Endodermal cell (in vitro differentiated cells): ENCODE measurements at regions not wholly inside any gene's neighbourhood (a gene's known extent, or its start where the extent isn't known, plus 50 kb on each side); places are given as distances from the start of the nearest gene placed in this dataset.

Source experiments
- DNase-seq: peaks from one replicate; pipeline ENCODE4 v3.0.0-alpha.2; 2017
- H3K27ac ChIP-seq: 2 replicates; pipeline ENCODE4 v1.5.1; 2013; ENCODE audit warnings: mild to moderate bottlenecking, low read depth, low read length, moderate library complexity
- H3K27me3 ChIP-seq: 2 replicates; pipeline ENCODE4 v1.6.1; 2013; ENCODE audit warnings: mild to moderate bottlenecking, low read length, moderate library complexity; ENCODE audit not compliant: insufficient read depth, control insufficient read depth, poor library complexity, severe bottlenecking
- H3K36me3 ChIP-seq: 2 replicates; pipeline ENCODE4 v1.7.0; 2013; ENCODE audit warnings: mild to moderate bottlenecking, low read length, moderate library complexity; ENCODE audit not compliant: control insufficient read depth, insufficient read depth
- H3K4me1 ChIP-seq: one replicate; pipeline ENCODE4 v1.7.0; 2013; ENCODE audit warnings: low read length; ENCODE audit not compliant: control insufficient read depth, insufficient read depth
- H3K4me3 ChIP-seq: 2 replicates; pipeline ENCODE4 v1.5.1; 2013; ENCODE audit warnings: mild to moderate bottlenecking, low read length, moderate library complexity
- H3K9ac ChIP-seq: 2 replicates; pipeline ENCODE4 v1.6.1; 2013; ENCODE audit warnings: mild to moderate bottlenecking, low read length, moderate library complexity; ENCODE audit not compliant: poor library complexity, severe bottlenecking; ENCODE audit errors: extremely low read depth
- H3K9me3 ChIP-seq: 2 replicates; pipeline ENCODE4 v1.6.1; 2013; ENCODE audit warnings: mild to moderate bottlenecking, low read length, moderate library complexity; ENCODE audit not compliant: control insufficient read depth
- H3K27ac Mint-ChIP-seq: 2 replicates; pipeline ENCODE4 v1.8.0; 2020; ENCODE audit warnings: mixed read lengths
- H3K27me3 Mint-ChIP-seq: 2 replicates; pipeline ENCODE4 v1.8.0; 2021; ENCODE audit warnings: mild to moderate bottlenecking, mixed read lengths; ENCODE audit not compliant: insufficient read depth
- H3K36me3 Mint-ChIP-seq: 2 replicates; pipeline ENCODE4 v1.8.0; 2020; ENCODE audit warnings: low read depth, mixed read lengths
- H3K4me1 Mint-ChIP-seq: 2 replicates; pipeline ENCODE4 v1.8.0; 2020; ENCODE audit warnings: mixed read lengths
- H3K4me3 Mint-ChIP-seq: 2 replicates; pipeline ENCODE4 v1.8.0; 2020; ENCODE audit warnings: mild to moderate bottlenecking, moderate library complexity, mixed read lengths
- H3K9me3 Mint-ChIP-seq: 2 replicates; pipeline ENCODE4 v1.8.0; 2020; ENCODE audit warnings: mild to moderate bottlenecking, mixed read lengths
- CTCF ChIP-seq: fragments of 200-600 bp; sonication (generic); conservative IDR thresholded peaks from 2 replicates; pipeline ENCODE4 v1.5.0; 2021; ENCODE audit warnings: antibody characterized with exemption, mild to moderate bottlenecking
- WGBS, 2 experiments: methylation state at CpG; one replicate each; pipeline versions ENCODE4 v1.1.5 to v1.1.7; 2013; ENCODE audit warnings: missing lambda C conversion rate in 2 of 2, mixed read lengths in 1 of 2; ENCODE audit not compliant: insufficient coverage in 1 of 2, insufficient read length in 1 of 2; 5-methylcytosine and 5-hydroxymethylcytosine counted together

GRCh38 chr10:43939939-43940820 lies 291.5 kb upstream of the ZNF32 start:
- H3K4me3 Mint-ChIP-seq: no peak overlapping the region

GRCh38 chr10:43939389-43939938 lies 290.8 kb upstream of the ZNF32 start:
- H3K27me3 ChIP-seq: no peaks in the 10 kb centered on the region
- Mint-ChIP-seq H3K9me3 (peaks cover 6% of the 10 kb centered on the region), H3K36me3 (no peaks in the 10 kb centered on the region), H3K27me3 (no peaks in the 10 kb centered on the region), H3K4me1 (peaks cover 6% of the 10 kb centered on the region), H3K4me3 (no peak overlapping the region), H3K27ac (no peak overlapping the region)
- H3K36me3 ChIP-seq: no peaks in the 10 kb centered on the region
- H3K27ac ChIP-seq: no peak overlapping the region
- H3K9ac ChIP-seq: no peak overlapping the region
- no peaks in the 10 kb centered on the region for H3K9me3 ChIP-seq
- TF ChIP-seq CTCF: no peak
- peak; percentile 22 for DNase-seq
- WGBS, 2 experiments: 78 to 80% methylated on average over 5 to 6 of the region's 6 CpGs
- H3K4me3 ChIP-seq: no peak overlapping the region
- H3K4me1 ChIP-seq: no peaks in the 10 kb centered on the region

More at GRCh38 chr10:43939939-43940820, 291.5 kb upstream of the ZNF32 start:
- Histone ChIP-seq H3K9me3 (no peaks in the 10 kb centered on the region), H3K27ac (no peak overlapping the region), H3K4me1 (no peaks in the 10 kb centered on the region), H3K9ac (no peak overlapping the region), H3K27me3 (no peaks in the 10 kb centered on the region), H3K36me3 (no peaks in the 10 kb centered on the region), H3K4me3 (no peak overlapping the region)
- no peak for TF ChIP-seq CTCF
- Mint-ChIP-seq H3K9me3 (peaks cover 6% of the 10 kb centered on the region), H3K36me3 (no peaks in the 10 kb centered on the region), H3K27ac (no peak overlapping the region), H3K4me1 (peaks cover 6% of the 10 kb centered on the region), H3K27me3 (no peaks in the 10 kb centered on the region)
- DNase-seq: peak; percentile 34
- WGBS, 2 experiments: 85 to 93% methylated on average over 9 to 10 of the region's 10 CpGs

- Mint-ChIP-seq H3K4me3 (no peak overlapping the region), H3K4me1 (peaks cover 6% of the 10 kb centered on the region), H3K9me3 (peaks cover 9% of the 10 kb centered on the region), H3K36me3 (no peaks in the 10 kb centered on the region), H3K27me3 (no peaks in the 10 kb centered on the region), H3K27ac (no peak overlapping the region)
- H3K9me3 ChIP-seq: no peaks in the 10 kb centered on the region
- no peaks in the 10 kb centered on the region for H3K4me1 ChIP-seq
- no peak overlapping the region for H3K9ac ChIP-seq
- no peaks in the 10 kb centered on the region for H3K27me3 ChIP-seq
- no peak overlapping the region for H3K27ac ChIP-seq
- DNase-seq: peak; percentile 3
- WGBS, 2 experiments: 80% methylated on average over 5 to 8 of the region's 8 CpGs
- H3K4me3 ChIP-seq: no peak overlapping the region
- TF ChIP-seq CTCF: no peak
- H3K36me3 ChIP-seq: no peaks in the 10 kb centered on the region
Observed at GRCh38 chr10:43938810-43939209, 290.1 kb upstream of the ZNF32 start.
